PC-9 (cell line): ENCODE measurements at regions not wholly inside any gene's neighbourhood (a gene's known extent, or its start where the extent isn't known, plus 50 kb on each side); places are given as distances from the start of the nearest gene placed in this dataset.

ENCODE experiments used
- BruUV-seq: library from RNA; stranded (reverse); fragments of 400-500 nt; replicated peaks from 2 replicates; lab custom pipeline; 2021; lab: Mats Ljungman, UMichigan
- CTCF ChIA-PET: fragments of 300-600 bp; sonication (Branson Sonifier 250); formaldehyde crosslinking; loops from one replicate; lab custom pipeline; 2022; ENCODE audit warnings: antibody characterized with exemption; lab: Charles Lee
- POLR2A ChIA-PET: fragments of 300-600 bp; sonication (Branson Sonifier 250); formaldehyde crosslinking; loops from one replicate; lab custom pipeline; 2022; ENCODE audit warnings: antibody characterized with exemption; ENCODE audit not compliant: unreplicated experiment; lab: Charles Lee
- DNase-seq, 2 experiments: peaks; one replicate each; pipeline versions ENCODE4 v3.0.0 to v3.0.0-alpha.2; 2015 to 2022; ENCODE audit warnings: mixed read lengths in 1 of 2
- H2AFZ ChIP-seq: fragments of 200-600 bp; sonication (generic); 2 replicates; pipeline ENCODE4 v1.8.1; 2017; ENCODE audit warnings: antibody characterized with exemption
- H3F3A ChIP-seq: fragments of 200-600 bp; sonication (generic); 2 replicates; pipeline ENCODE4 v1.8.1; 2017; ENCODE audit warnings: antibody characterized with exemption, mild to moderate bottlenecking, low read depth; ENCODE audit not compliant: insufficient read depth
- H3K27ac ChIP-seq: fragments of 200-600 bp; sonication (generic); 2 replicates; pipeline ENCODE4 v1.6.1; 2016; ENCODE audit warnings: mixed run types
- H3K27me3 ChIP-seq: fragments of 200-600 bp; sonication (generic); 2 replicates; pipeline ENCODE4 v1.6.1; 2016; ENCODE audit warnings: low read depth, mixed run types; ENCODE audit not compliant: insufficient read depth
- H3K36me3 ChIP-seq: fragments of 200-600 bp; sonication (generic); 2 replicates; pipeline ENCODE4 v1.6.1; 2016; ENCODE audit warnings: low read depth, mixed run types
- H3K4me1 ChIP-seq: fragments of 200-600 bp; sonication (generic); replicated peaks from 2 replicates; pipeline ENCODE4 v1.6.1; 2016; ENCODE audit warnings: mixed run types; ENCODE audit not compliant: insufficient read depth
- H3K4me2 ChIP-seq: fragments of 200-600 bp; sonication (generic); 2 replicates; pipeline ENCODE4 v1.6.1; 2017; ENCODE audit warnings: mixed run types
- H3K4me3 ChIP-seq: fragments of 200-600 bp; sonication (generic); 2 replicates; pipeline ENCODE4 v1.6.1; 2016; ENCODE audit warnings: mixed run types
- H3K79me2 ChIP-seq: fragments of 200-600 bp; sonication (generic); 2 replicates; pipeline ENCODE4 v1.6.1; 2017; ENCODE audit warnings: low read depth, mixed run types
- H3K9me2 ChIP-seq: fragments of 200-600 bp; sonication (generic); 2 replicates; pipeline ENCODE4 v1.8.1; 2017; ENCODE audit warnings: mild to moderate bottlenecking; ENCODE audit not compliant: insufficient read depth
- H3K9me3 ChIP-seq: fragments of 200-600 bp; sonication (generic); 2 replicates; pipeline ENCODE4 v1.8.1; 2016; ENCODE audit warnings: low read depth; ENCODE audit not compliant: insufficient read depth
- H4K20me1 ChIP-seq: fragments of 200-600 bp; sonication (generic); 2 replicates; pipeline ENCODE4 v1.8.1; 2017; ENCODE audit not compliant: insufficient read depth
- CTCF ChIP-seq: fragments of 200-600 bp; sonication (generic); conservative IDR thresholded peaks from 2 replicates; pipeline ENCODE4 v1.6.1; 2017; ENCODE audit warnings: mixed run types, antibody characterized with exemption, mild to moderate bottlenecking, moderate library complexity
- EZH2 ChIP-seq: fragments of 200-600 bp; sonication (generic); IDR thresholded peaks from 2 replicates; pipeline ENCODE4 v1.8.0; 2017; ENCODE audit warnings: antibody characterized with exemption, low read depth
- intact Hi-C: fragments of 100-400 bp; cut with micrococcal nuclease; formaldehyde crosslinking; loops from one replicate; pipeline ENCODE4 v1.10.0; 2022; ENCODE audit not compliant: unreplicated experiment

GRCh38 chr13:39132286-39133230, 94.3 kb downstream of the NHLRC3 start:
- CTCF ChIA-PET: interaction anchor here (0.6 to 0.7 kb wide), 2 partner anchors 100 to 472 kb away, joined by 3 to 4 read pairs; no protein-coding TSS in a partner anchor
- Histone ChIP-seq H3K9me3 (no peaks in the 10 kb centered on the region), H4K20me1 (no peaks in the 10 kb centered on the region), H2AFZ (no peak overlapping the region), H3K9me2 (no peaks in the 10 kb centered on the region), H3K4me1 (no peaks in the 10 kb centered on the region), H3F3A (no peaks in the 10 kb centered on the region), H3K27ac (no peak overlapping the region), H3K4me2 (no peak overlapping the region), H3K79me2 (no peaks in the 10 kb centered on the region), H3K4me3 (no peak overlapping the region), H3K27me3 (no peaks in the 10 kb centered on the region), H3K36me3 (no peaks in the 10 kb centered on the region)
- POLR2A ChIA-PET: no interaction called here
- intact Hi-C loops: no loop called here
- no TSS peak for BruUV-seq
- DNase-seq: no peak
- no peak for TF ChIP-seq CTCF
- TF ChIP-seq EZH2: no peak

- Histone ChIP-seq H3K36me3 (no peaks in the 10 kb centered on the region), H3K27ac (no peak overlapping the region), H3F3A (no peaks in the 10 kb centered on the region), H3K9me2 (no peaks in the 10 kb centered on the region), H3K79me2 (no peaks in the 10 kb centered on the region), H3K4me2 (no peak overlapping the region), H3K4me1 (no peaks in the 10 kb centered on the region), H3K9me3 (no peaks in the 10 kb centered on the region), H3K4me3 (no peak overlapping the region), H4K20me1 (no peaks in the 10 kb centered on the region), H2AFZ (no peak overlapping the region), H3K27me3 (no peaks in the 10 kb centered on the region)
- no peak for DNase-seq
- no TSS peak for BruUV-seq
- intact Hi-C loops: no loop called here
- ChIA-PET CTCF (no interaction called here), POLR2A (no interaction called here)
- TF ChIP-seq EZH2 (no peak), CTCF (no peak)
Observed at GRCh38 chr13:39133781-39134180, 95.5 kb downstream of the NHLRC3 start.

GRCh38 chr13:39134574-39134973, 96.3 kb downstream of the NHLRC3 start:
- Histone ChIP-seq H2AFZ (no peak overlapping the region), H3K4me3 (no peak overlapping the region), H3K27ac (no peak overlapping the region), H3K27me3 (no peaks in the 10 kb centered on the region), H3K4me2 (no peak overlapping the region), H3K79me2 (no peaks in the 10 kb centered on the region), H3K9me3 (no peaks in the 10 kb centered on the region), H4K20me1 (no peaks in the 10 kb centered on the region), H3K36me3 (no peaks in the 10 kb centered on the region), H3K9me2 (no peaks in the 10 kb centered on the region), H3K4me1 (no peaks in the 10 kb centered on the region), H3F3A (no peaks in the 10 kb centered on the region)
- intact Hi-C loops: no loop called here
- TF ChIP-seq CTCF (no peak), EZH2 (no peak)
- ChIA-PET POLR2A (no interaction called here), CTCF (no interaction called here)
- BruUV-seq: no TSS peak
- no peak for DNase-seq
